ENCODE measurements at regions not wholly inside any gene's neighbourhood (a gene's known extent, or its start where the extent isn't known, plus 50 kb on each side); places are given as distances from the start of the nearest gene placed in this dataset.

DNA sequence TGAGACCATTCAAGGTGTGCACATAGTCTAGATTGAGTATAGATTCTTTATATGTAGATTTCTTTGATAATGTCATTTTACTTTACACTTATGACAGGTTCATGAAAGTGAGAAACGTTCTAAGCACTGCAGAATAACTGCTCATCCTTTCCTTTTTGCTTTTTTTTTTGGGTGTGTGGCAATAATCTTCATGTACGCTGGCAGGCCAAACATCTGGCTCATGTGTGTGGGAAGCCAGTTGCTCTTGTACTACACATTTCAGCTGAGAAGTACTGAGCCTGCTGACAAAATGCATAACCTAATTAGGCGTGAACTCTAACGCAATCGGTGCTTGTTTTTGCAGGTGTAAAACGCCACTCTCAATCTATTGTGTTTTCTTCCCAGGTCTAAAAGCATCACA, 350.8 kb upstream of the KAZN start:
- TF ChIP-seq, protein P1, sequence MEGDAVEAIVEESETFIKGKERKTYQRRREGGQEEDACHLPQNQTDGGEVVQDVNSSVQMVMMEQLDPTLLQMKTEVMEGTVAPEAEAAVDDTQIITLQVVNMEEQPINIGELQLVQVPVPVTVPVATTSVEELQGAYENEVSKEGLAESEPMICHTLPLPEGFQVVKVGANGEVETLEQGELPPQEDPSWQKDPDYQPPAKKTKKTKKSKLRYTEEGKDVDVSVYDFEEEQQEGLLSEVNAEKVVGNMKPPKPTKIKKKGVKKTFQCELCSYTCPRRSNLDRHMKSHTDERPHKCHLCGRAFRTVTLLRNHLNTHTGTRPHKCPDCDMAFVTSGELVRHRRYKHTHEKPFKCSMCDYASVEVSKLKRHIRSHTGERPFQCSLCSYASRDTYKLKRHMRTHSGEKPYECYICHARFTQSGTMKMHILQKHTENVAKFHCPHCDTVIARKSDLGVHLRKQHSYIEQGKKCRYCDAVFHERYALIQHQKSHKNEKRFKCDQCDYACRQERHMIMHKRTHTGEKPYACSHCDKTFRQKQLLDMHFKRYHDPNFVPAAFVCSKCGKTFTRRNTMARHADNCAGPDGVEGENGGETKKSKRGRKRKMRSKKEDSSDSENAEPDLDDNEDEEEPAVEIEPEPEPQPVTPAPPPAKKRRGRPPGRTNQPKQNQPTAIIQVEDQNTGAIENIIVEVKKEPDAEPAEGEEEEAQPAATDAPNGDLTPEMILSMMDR (conservative IDR thresholded peaks at IDR 0.05; ENCODE audit: low read depth, low read length) = no peak
- TF ChIP-seq EZH2 (IDR thresholded peaks at IDR 0.05; ENCODE audit: borderline replicate concordance, low read depth, low read length, poor library complexity, severe bottlenecking) = no peak
- Histone ChIP-seq H3K36me3 (ENCODE audit: insufficient read depth, low read length, poor library complexity, severe bottlenecking) (no peaks in the 10 kb centered on the region), H3K4me1 (ENCODE audit: insufficient read depth, low read length, poor library complexity, severe bottlenecking) (no peaks in the 10 kb centered on the region), H3K27me3 (replicated peaks; ENCODE audit: insufficient read depth, low read depth, low read length, poor library complexity) (no peaks in the 10 kb centered on the region), H3K9me3 (ENCODE audit: low read depth, low read length, poor library complexity, severe bottlenecking) (no peaks in the 10 kb centered on the region), H3K27ac (ENCODE audit: low read depth, low read length, poor library complexity, severe bottlenecking) (no peak overlapping the region), H3K4me3 (ENCODE audit: low read depth, low read length, poor library complexity, severe bottlenecking) (no peak overlapping the region)
- ChIA-PET POLR2A (ENCODE audit: low non-redundant PET) (no interaction called here), CTCF (no interaction called here)
- DNase-seq (ENCODE audit: low spot score) = no peak
- intact Hi-C loops (cut with micrococcal nuclease; ENCODE audit: unreplicated experiment) = no loop called here
- no TSS peak for BruUV-seq (replicated peaks)

DNA sequence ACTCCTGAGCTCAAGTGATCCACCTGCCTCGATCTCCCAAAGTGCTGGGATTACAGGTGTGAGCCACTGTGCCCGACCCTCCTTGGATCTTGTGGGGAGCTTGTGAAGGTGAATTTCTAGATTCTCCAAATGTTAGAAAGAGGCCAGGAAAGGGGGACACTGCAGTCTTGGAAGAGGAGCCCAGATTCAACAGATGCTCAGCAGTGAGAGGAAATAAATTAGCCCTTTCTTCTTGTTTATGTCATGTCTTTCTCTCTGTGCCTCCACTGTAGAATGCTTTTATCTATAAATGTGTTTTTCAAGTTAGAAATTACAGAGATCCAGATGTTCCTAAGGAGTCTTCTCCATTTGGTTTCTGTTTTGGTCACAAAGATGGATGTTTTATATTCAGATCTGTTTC, 346.6 kb upstream of the KAZN start:
- BruUV-seq (replicated peaks) = no TSS peak
- DNase-seq (ENCODE audit: low spot score) = no peak
- no peak overlapping the region for H3K27ac ChIP-seq (ENCODE audit: low read depth, low read length, poor library complexity, severe bottlenecking)
- H3K36me3 ChIP-seq (ENCODE audit: insufficient read depth, low read length, poor library complexity, severe bottlenecking) = no peaks in the 10 kb centered on the region
- intact Hi-C loops (cut with micrococcal nuclease; ENCODE audit: unreplicated experiment) = no loop called here
- no peaks in the 10 kb centered on the region for H3K9me3 ChIP-seq (ENCODE audit: low read depth, low read length, poor library complexity, severe bottlenecking)
- no peak overlapping the region for H3K4me3 ChIP-seq (ENCODE audit: low read depth, low read length, poor library complexity, severe bottlenecking)
- CTCF ChIA-PET = no interaction called here
- H3K27me3 ChIP-seq (replicated peaks; ENCODE audit: insufficient read depth, low read depth, low read length, poor library complexity) = no peaks in the 10 kb centered on the region
- peaks cover 11% of the 10 kb centered on the region for H3K4me1 ChIP-seq (ENCODE audit: insufficient read depth, low read length, poor library complexity, severe bottlenecking)
- POLR2A ChIA-PET (ENCODE audit: low non-redundant PET) = interaction anchor here (0.6 kb wide), 1 partner anchor 11 kb away, joined by 3 read pairs; no protein-coding TSS in a partner anchor
- TF ChIP-seq EZH2 (IDR thresholded peaks at IDR 0.05; ENCODE audit: borderline replicate concordance, low read depth, low read length, poor library complexity, severe bottlenecking) = no peak
- TF ChIP-seq, protein P1 (conservative IDR thresholded peaks at IDR 0.05; ENCODE audit: low read depth, low read length) = no peak

DNA sequence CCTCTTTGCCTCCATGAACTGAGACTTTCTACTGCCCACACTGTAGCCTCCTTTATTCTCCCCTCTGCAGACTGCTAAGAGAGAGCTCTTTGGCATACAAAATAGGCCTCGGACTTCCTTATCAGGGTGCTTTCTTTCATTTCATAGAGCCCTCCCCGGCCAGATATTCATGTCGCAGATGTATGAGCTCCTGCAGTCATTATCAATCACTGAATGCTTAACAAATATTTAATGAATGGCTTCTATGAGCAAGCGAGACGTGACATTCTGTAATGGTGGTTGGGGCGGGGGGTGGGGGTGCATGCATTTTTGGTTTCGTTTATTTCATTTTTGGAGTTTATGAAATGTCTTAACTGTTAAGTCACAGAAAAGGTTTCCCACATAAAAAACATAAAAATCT, 344.8 kb upstream of the KAZN start:
- no peak for TF ChIP-seq EZH2 (IDR thresholded peaks at IDR 0.05; ENCODE audit: borderline replicate concordance, low read depth, low read length, poor library complexity, severe bottlenecking)
- TF ChIP-seq, protein P1 (conservative IDR thresholded peaks at IDR 0.05; ENCODE audit: low read depth, low read length) = no peak
- Histone ChIP-seq H3K4me1 (ENCODE audit: insufficient read depth, low read length, poor library complexity, severe bottlenecking) (peaks cover 13% of the 10 kb centered on the region), H3K27ac (ENCODE audit: low read depth, low read length, poor library complexity, severe bottlenecking) (no peak overlapping the region), H3K36me3 (ENCODE audit: insufficient read depth, low read length, poor library complexity, severe bottlenecking) (no peaks in the 10 kb centered on the region), H3K27me3 (replicated peaks; ENCODE audit: insufficient read depth, low read depth, low read length, poor library complexity) (no peaks in the 10 kb centered on the region), H3K4me3 (ENCODE audit: low read depth, low read length, poor library complexity, severe bottlenecking) (no peak overlapping the region), H3K9me3 (ENCODE audit: low read depth, low read length, poor library complexity, severe bottlenecking) (no peaks in the 10 kb centered on the region)
- no TSS peak for BruUV-seq (replicated peaks)
- ChIA-PET CTCF (no interaction called here), POLR2A (ENCODE audit: low non-redundant PET) (no interaction called here)
- DNase-seq (ENCODE audit: low spot score) = no peak
- intact Hi-C loops (cut with micrococcal nuclease; ENCODE audit: unreplicated experiment) = no loop called here

Data from A673 (cell line).